A549 (cell line): ENCODE measurements at regions not wholly inside any gene's neighbourhood (a gene's known extent, or its start where the extent isn't known, plus 50 kb on each side); places are given as distances from the start of the nearest gene placed in this dataset.

Experiments used
- CTCF ChIP-seq: fragments of >200 bp; sonication (Bioruptor Twin); formaldehyde crosslinking; IDR thresholded peaks from 3 replicates; pipeline ENCODE4 v1.5.1; 2016
- E2F6 ChIP-seq: IDR thresholded peaks from 2 replicates; pipeline ENCODE4 v1.6.1; 2012; ENCODE audit warnings: low read depth, borderline replicate concordance
- RAD21 ChIP-seq, 2 experiments: fragments of >200 bp in 1 of 2; sonication (Bioruptor Twin) in 1 of 2; formaldehyde crosslinking in 1 of 2; IDR thresholded peaks in 1 of 2; conservative IDR thresholded peaks in 1 of 2; 2 replicates in 1 of 2; 3 replicates in 1 of 2; pipeline ENCODE4 v1.6.1; 2012 to 2018; ENCODE audit warnings: inconsistent platforms in 1 of 2
- ZFP36 ChIP-seq: fragments of 450-650 bp; IDR thresholded peaks from 2 replicates; pipeline ENCODE4 v1.6.1; 2014; ENCODE audit warnings: borderline replicate concordance; ENCODE audit not compliant: partially characterized antibody
- TF ChIP-seq, protein P1 (sequence below): IDR thresholded peaks from 2 replicates; pipeline ENCODE4 v1.6.1; 2012

GRCh38 chr14:48943913-48944312 is 642.3 kb downstream of the RPS29 start:
- TF ChIP-seq, protein P1, sequence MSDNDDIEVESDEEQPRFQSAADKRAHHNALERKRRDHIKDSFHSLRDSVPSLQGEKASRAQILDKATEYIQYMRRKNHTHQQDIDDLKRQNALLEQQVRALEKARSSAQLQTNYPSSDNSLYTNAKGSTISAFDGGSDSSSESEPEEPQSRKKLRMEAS, result no peak
- no peak for TF ChIP-seq CTCF
- TF ChIP-seq RAD21 (conservative IDR thresholded peaks at IDR 0.05 in 1 of 2, IDR thresholded peaks at IDR 0.05 in 1 of 2), result no peak
- no peak for TF ChIP-seq ZFP36
- TF ChIP-seq E2F6, result no peak
